Cardiac muscle cell (in vitro differentiated cells and primary cell): ENCODE measurements at regions not wholly inside any gene's neighbourhood (a gene's known extent, or its start where the extent isn't known, plus 50 kb on each side); places are given as distances from the start of the nearest gene placed in this dataset.
"Not testable (repeated sequence)": the region's sequence is repeated elsewhere in the genome, so short reads cannot be mapped to it uniquely, and the experiment has no call there.

ENCODE experiments used
- DNase-seq, 2 donors: peaks; one replicate each; pipeline versions ENCODE4 v3.0.0 to v3.0.0-alpha.2; 2010 to 2017; ENCODE audit warnings: low read depth in 1 of 2, low spot score in 1 of 2
- H3K27ac ChIP-seq: fragments of 200-600 bp; sonication (generic); 2 replicates; pipeline ENCODE4 v1.5.1; 2016
- H3K27me3 ChIP-seq: fragments of 200-600 bp; sonication (generic); 2 replicates; pipeline ENCODE4 v1.6.0; 2016; ENCODE audit warnings: control low read depth
- H3K36me3 ChIP-seq: fragments of 200-600 bp; sonication (generic); 2 replicates; pipeline ENCODE4 v1.5.1; 2016; ENCODE audit warnings: control low read depth
- H3K4me1 ChIP-seq: fragments of 200-600 bp; sonication (generic); 2 replicates; pipeline ENCODE4 v1.8.1; 2017; ENCODE audit warnings: low read depth, mild to moderate bottlenecking, mixed run types
- H3K4me3 ChIP-seq: fragments of 200-600 bp; sonication (generic); 2 replicates; pipeline ENCODE4 v1.5.1; 2016; ENCODE audit warnings: mild to moderate bottlenecking
- H3K9me3 ChIP-seq: fragments of 200-600 bp; sonication (generic); 2 replicates; pipeline ENCODE4 v1.5.1; 2017; ENCODE audit warnings: low read depth, mild to moderate bottlenecking, control low read depth
- TF ChIP-seq, protein P1 (sequence below): IDR thresholded peaks from 2 replicates; pipeline ENCODE4 v1.5.1; 2012; ENCODE audit warnings: low read depth, mild to moderate bottlenecking, low read length

GRCh38 chr4:159780196-159780922 lies 677.5 kb downstream of the RAPGEF2 start:
- no peak overlapping the region for H3K27ac ChIP-seq
- DNase-seq = no peak
- H3K9me3 ChIP-seq = no peaks in the 10 kb centered on the region
- no peak overlapping the region for H3K4me3 ChIP-seq
- H3K27me3 ChIP-seq = no peaks in the 10 kb centered on the region
- TF ChIP-seq, protein P1, sequence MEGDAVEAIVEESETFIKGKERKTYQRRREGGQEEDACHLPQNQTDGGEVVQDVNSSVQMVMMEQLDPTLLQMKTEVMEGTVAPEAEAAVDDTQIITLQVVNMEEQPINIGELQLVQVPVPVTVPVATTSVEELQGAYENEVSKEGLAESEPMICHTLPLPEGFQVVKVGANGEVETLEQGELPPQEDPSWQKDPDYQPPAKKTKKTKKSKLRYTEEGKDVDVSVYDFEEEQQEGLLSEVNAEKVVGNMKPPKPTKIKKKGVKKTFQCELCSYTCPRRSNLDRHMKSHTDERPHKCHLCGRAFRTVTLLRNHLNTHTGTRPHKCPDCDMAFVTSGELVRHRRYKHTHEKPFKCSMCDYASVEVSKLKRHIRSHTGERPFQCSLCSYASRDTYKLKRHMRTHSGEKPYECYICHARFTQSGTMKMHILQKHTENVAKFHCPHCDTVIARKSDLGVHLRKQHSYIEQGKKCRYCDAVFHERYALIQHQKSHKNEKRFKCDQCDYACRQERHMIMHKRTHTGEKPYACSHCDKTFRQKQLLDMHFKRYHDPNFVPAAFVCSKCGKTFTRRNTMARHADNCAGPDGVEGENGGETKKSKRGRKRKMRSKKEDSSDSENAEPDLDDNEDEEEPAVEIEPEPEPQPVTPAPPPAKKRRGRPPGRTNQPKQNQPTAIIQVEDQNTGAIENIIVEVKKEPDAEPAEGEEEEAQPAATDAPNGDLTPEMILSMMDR = no peak
- no peaks in the 10 kb centered on the region for H3K36me3 ChIP-seq
- H3K4me1 ChIP-seq = no peaks in the 10 kb centered on the region

DNA sequence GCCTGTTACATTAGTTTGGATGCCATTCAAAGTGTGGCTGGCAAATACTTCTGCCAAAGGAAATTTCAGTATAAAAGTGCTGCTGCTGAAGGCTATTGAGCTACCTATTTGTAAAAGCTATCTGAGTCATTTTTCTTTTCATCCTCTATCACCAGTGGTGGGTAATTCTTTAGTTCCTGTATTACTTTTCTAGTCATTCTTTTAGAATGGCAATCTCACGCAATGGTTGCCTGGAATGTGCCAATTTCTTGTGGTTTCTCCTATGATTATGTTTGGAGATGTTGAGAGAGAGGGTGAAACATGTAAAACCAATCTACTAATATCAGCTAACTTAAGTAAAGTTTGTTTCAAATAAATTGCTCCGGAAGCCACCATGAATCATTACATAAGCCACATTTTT lies 685.0 kb downstream of the RAPGEF2 start:
- TF ChIP-seq, protein P1 = no peak
- Histone ChIP-seq H3K36me3 (no peaks in the 10 kb centered on the region), H3K9me3 (no peaks in the 10 kb centered on the region), H3K27me3 (no peaks in the 10 kb centered on the region), H3K27ac (no peak overlapping the region), H3K4me3 (no peak overlapping the region), H3K4me1 (no peaks in the 10 kb centered on the region)
- DNase-seq = no peak

GRCh38 chr4:159791334-159791733 lies 688.5 kb downstream of the RAPGEF2 start:
- Histone ChIP-seq H3K27me3 (no peaks in the 10 kb centered on the region), H3K9me3 (no peaks in the 10 kb centered on the region), H3K36me3 (no peaks in the 10 kb centered on the region), H3K4me1 (peaks cover 5% of the 10 kb centered on the region), H3K4me3 (no peak overlapping the region), H3K27ac (no peak overlapping the region)
- no peak for DNase-seq
- TF ChIP-seq, protein P1 = no peak

DNA sequence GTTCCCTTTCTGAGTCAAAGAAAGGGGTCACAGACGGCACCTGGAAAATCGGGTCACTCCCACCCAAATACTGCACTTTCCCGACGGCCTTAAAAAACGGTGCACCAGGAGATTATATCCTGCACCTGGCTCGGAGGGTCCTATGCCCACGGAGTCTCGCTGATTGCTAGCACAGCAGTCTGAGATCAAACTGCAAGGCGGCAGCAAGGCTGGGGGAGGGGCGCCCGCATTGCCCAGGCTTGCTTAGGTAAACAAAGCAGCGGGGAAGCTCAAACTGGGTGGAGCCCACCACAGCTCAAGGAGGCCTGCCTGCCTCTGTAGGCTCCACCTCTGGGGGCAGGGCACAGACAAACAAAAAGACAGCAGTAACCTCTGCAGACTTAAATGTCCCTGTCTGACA lies 701.7 kb downstream of the RAPGEF2 start:
- not testable (repeated sequence) for H3K4me3 ChIP-seq, H3K36me3 ChIP-seq, H3K9me3 ChIP-seq, H3K27me3 ChIP-seq, H3K4me1 ChIP-seq, DNase-seq, H3K27ac ChIP-seq

DNA sequence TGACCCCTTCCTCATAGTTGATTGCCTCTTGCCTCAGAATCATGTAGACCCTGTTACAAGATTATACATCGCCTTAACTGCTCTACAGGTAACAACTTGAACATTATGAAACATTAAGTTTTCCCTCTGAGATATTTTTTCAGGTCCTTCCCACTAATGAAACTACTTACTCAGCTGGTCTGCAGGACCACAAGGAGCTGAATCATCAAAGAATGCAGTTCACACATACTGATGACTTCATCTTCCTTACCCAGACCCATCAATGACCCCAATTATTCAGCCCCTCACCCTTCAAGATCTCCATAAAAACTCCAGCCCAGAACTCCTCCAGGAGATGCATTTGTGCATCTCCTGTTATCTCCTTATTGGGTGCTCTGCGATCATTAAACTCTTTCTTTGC lies 720.9 kb downstream of the RAPGEF2 start:
- H3K27me3 ChIP-seq = no peaks in the 10 kb centered on the region
- no peaks in the 10 kb centered on the region for H3K4me1 ChIP-seq
- H3K9me3 ChIP-seq = no peaks in the 10 kb centered on the region
- H3K36me3 ChIP-seq = no peaks in the 10 kb centered on the region
- no peak overlapping the region for H3K4me3 ChIP-seq
- H3K27ac ChIP-seq = no peak overlapping the region
- no peak for DNase-seq
- TF ChIP-seq, protein P1 = no peak

DNA sequence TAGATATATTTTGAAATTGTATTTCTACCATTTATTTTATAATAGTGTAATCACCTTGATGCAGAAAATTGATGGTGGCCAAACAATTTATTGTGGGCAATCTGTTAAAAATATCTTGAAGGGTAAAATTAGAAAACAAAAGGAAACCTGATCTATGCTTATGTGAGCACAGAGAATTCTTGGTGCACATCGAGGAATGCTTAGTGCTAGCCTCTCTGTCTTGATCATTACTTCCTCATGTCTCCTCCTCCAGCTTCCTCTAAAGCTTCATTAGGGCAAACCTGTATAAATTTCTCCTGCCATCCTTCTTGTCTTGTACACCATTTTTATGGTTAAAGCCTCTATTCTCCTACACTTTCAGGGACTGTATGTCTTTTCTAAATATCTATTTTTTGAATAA lies 725.8 kb downstream of the RAPGEF2 start:
- Histone ChIP-seq H3K27ac (no peak overlapping the region), H3K36me3 (no peaks in the 10 kb centered on the region), H3K4me1 (no peaks in the 10 kb centered on the region), H3K9me3 (no peaks in the 10 kb centered on the region), H3K4me3 (no peak overlapping the region), H3K27me3 (no peaks in the 10 kb centered on the region)
- TF ChIP-seq, protein P1 = no peak
- DNase-seq = no peak
